ENCODE measurements at regions not wholly inside any gene's neighbourhood (a gene's known extent, or its start where the extent isn't known, plus 50 kb on each side); places are given as distances from the start of the nearest gene placed in this dataset.

GRCh38 chrX:150094996-150095395 is 156.7 kb upstream of the EOLA2 start:
- TF ChIP-seq CTCF (conservative IDR thresholded peaks at IDR 0.05; ENCODE audit: low read depth, low read length), result no peak
- no peak for TF ChIP-seq EZH2 (IDR thresholded peaks at IDR 0.05; ENCODE audit: low read length, unreplicated experiment)

All from PC-3 (cell line).